Neutrophil (primary cell): ENCODE measurements at regions not wholly inside any gene's neighbourhood (a gene's known extent, or its start where the extent isn't known, plus 50 kb on each side); places are given as distances from the start of the nearest gene placed in this dataset.

Source experiments
- H3K27ac ChIP-seq: fragments of 200-600 bp; sonication (generic); 2 replicates; pipeline ENCODE4 v1.5.1; 2016; ENCODE audit warnings: mild to moderate bottlenecking, moderate library complexity
- H3K27me3 ChIP-seq: fragments of 200-600 bp; sonication (generic); 2 replicates; pipeline ENCODE4 v1.6.0; 2016; ENCODE audit warnings: mild to moderate bottlenecking
- H3K36me3 ChIP-seq: fragments of 200-600 bp; sonication (generic); 2 replicates; pipeline ENCODE4 v1.5.1; 2017
- H3K4me1 ChIP-seq, 2 experiments: fragments of 200-600 bp in 1 of 2; sonication (generic) in 1 of 2; 1 replicate in 1 of 2; 2 replicates in 1 of 2; pipeline versions ENCODE4 v1.5.1 to v1.6.1; 2013 to 2016; ENCODE audit warnings: low read depth in 1 of 2, low read length in 1 of 2, mild to moderate bottlenecking in 1 of 2, moderate library complexity in 1 of 2; ENCODE audit not compliant: control insufficient read depth in 1 of 2, insufficient read depth in 1 of 2
- H3K4me3 ChIP-seq, 2 experiments: fragments of 200-600 bp in 1 of 2; sonication (generic) in 1 of 2; 1 replicate in 1 of 2; 2 replicates in 1 of 2; pipeline ENCODE4 v1.5.1; 2013 to 2016; ENCODE audit warnings: low read depth in 1 of 2, low read length in 1 of 2, mild to moderate bottlenecking in 1 of 2, moderate library complexity in 1 of 2
- H3K9me3 ChIP-seq: fragments of 200-600 bp; sonication (generic); 2 replicates; pipeline ENCODE4 v1.5.1; 2016
- CTCF ChIP-seq: fragments of 200-600 bp; sonication (generic); IDR thresholded peaks from 2 replicates; pipeline ENCODE4 v1.5.1; 2016; ENCODE audit warnings: antibody characterized with exemption

- Histone ChIP-seq H3K9me3 (no peaks in the 10 kb centered on the region), H3K27me3 (peaks cover 3% of the 10 kb centered on the region), H3K27ac (no peak overlapping the region), H3K36me3 (no peaks in the 10 kb centered on the region), H3K4me3 (no peak overlapping the region), H3K4me1 (no peaks in the 10 kb centered on the region)
- TF ChIP-seq CTCF = no peak
Measured at GRCh38 chr6:104559435-104560202, 300.1 kb downstream of the HACE1 start.

GRCh38 chr6:104558746-104559145, 301.0 kb downstream of the HACE1 start:
- TF ChIP-seq CTCF = no peak
- H3K36me3 ChIP-seq = no peaks in the 10 kb centered on the region
- H3K27ac ChIP-seq = no peak overlapping the region
- peaks cover 3% of the 10 kb centered on the region for H3K27me3 ChIP-seq
- H3K4me3 ChIP-seq = no peak overlapping the region
- H3K9me3 ChIP-seq = no peaks in the 10 kb centered on the region
- H3K4me1 ChIP-seq = no peaks in the 10 kb centered on the region

GRCh38 chr6:104548297-104548696, 311.4 kb downstream of the HACE1 start:
- Histone ChIP-seq H3K4me3 (no peak overlapping the region), H3K27me3 (no peaks in the 10 kb centered on the region), H3K36me3 (no peaks in the 10 kb centered on the region), H3K27ac (no peak overlapping the region), H3K9me3 (no peaks in the 10 kb centered on the region), H3K4me1 (no peaks in the 10 kb centered on the region)
- TF ChIP-seq CTCF = no peak

- Histone ChIP-seq H3K9me3 (no peaks in the 10 kb centered on the region), H3K27ac (no peak overlapping the region), H3K4me3 (no peak overlapping the region), H3K4me1 (no peaks in the 10 kb centered on the region), H3K36me3 (no peaks in the 10 kb centered on the region), H3K27me3 (no peaks in the 10 kb centered on the region)
- no peak for TF ChIP-seq CTCF
Measured at GRCh38 chr6:104541411-104541810, 318.3 kb downstream of the HACE1 start.

GRCh38 chr6:104540743-104541142, 319.0 kb downstream of the HACE1 start:
- H3K27ac ChIP-seq = no peak overlapping the region
- H3K9me3 ChIP-seq = no peaks in the 10 kb centered on the region
- H3K36me3 ChIP-seq = no peaks in the 10 kb centered on the region
- no peaks in the 10 kb centered on the region for H3K27me3 ChIP-seq
- H3K4me3 ChIP-seq = no peak overlapping the region
- no peaks in the 10 kb centered on the region for H3K4me1 ChIP-seq
- TF ChIP-seq CTCF = no peak
